ENCODE measurements at regions not wholly inside any gene's neighbourhood (a gene's known extent, or its start where the extent isn't known, plus 50 kb on each side); places are given as distances from the start of the nearest gene placed in this dataset.

- Histone ChIP-seq H3K4me3 (no peak overlapping the region), H3K27me3 (no peaks in the 10 kb centered on the region), H3K4me1 (no peaks in the 10 kb centered on the region), H3K36me3 (no peaks in the 10 kb centered on the region), H3K9me3 (no peaks in the 10 kb centered on the region), H3K27ac (no peak overlapping the region)
- DNase-seq = no peak
- intact Hi-C loops (cut with DNase I) = no loop called here
- TF ChIP-seq CTCF (IDR thresholded peaks at IDR 0.05) = no peak
- no peak for TF ChIP-seq POLR2A (IDR thresholded peaks at IDR 0.05)
These were observed 540.7 kb downstream of the METTL4 start for GRCh38 chr18:2030647-2031046.

- H3K4me1 ChIP-seq = no peaks in the 10 kb centered on the region
- H3K4me3 ChIP-seq = no peak overlapping the region
- H3K27me3 ChIP-seq = no peaks in the 10 kb centered on the region
- H3K27ac ChIP-seq = no peak overlapping the region
- no peak for DNase-seq
- no peaks in the 10 kb centered on the region for H3K36me3 ChIP-seq
- intact Hi-C loops (cut with DNase I) = no loop called here
- TF ChIP-seq POLR2A (IDR thresholded peaks at IDR 0.05) = no peak
- no peak for TF ChIP-seq CTCF (IDR thresholded peaks at IDR 0.05)
- no peaks in the 10 kb centered on the region for H3K9me3 ChIP-seq
These were observed 539.3 kb downstream of the METTL4 start for GRCh38 chr18:2032036-2032435.

GRCh38 chr18:2035056-2035455, 536.2 kb downstream of the METTL4 start:
- no peak overlapping the region for H3K27ac ChIP-seq
- H3K4me1 ChIP-seq = no peaks in the 10 kb centered on the region
- DNase-seq = no peak
- H3K4me3 ChIP-seq = no peak overlapping the region
- no peak for TF ChIP-seq POLR2A (IDR thresholded peaks at IDR 0.05)
- no peak for TF ChIP-seq CTCF (IDR thresholded peaks at IDR 0.05)
- H3K27me3 ChIP-seq = no peaks in the 10 kb centered on the region
- WGBS, 2 donors = 84 to 86% methylated on average over 7 of the region's 7 CpGs
- H3K36me3 ChIP-seq = no peaks in the 10 kb centered on the region
- intact Hi-C loops (cut with DNase I) = no loop called here
- H3K9me3 ChIP-seq = no peaks in the 10 kb centered on the region

DNA sequence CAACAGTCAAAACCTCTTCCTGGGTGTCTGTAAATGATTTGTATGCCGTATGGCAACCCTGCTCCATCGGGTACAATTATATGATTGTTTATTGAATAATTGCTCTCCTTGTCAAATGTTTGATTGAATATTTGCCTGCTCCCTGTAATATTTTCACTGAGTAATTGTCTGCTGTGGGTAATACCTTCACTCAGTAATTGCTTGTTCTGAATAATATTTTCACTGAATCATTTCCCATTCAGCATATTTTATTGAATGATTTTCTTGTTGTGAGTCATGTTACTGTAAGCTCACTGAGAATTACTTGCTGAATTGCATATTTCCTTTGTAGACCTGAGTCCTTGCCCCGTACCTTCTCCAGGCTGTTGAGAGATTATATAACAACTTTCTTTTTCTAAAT, 535.2 kb downstream of the METTL4 start:
- H3K27me3 ChIP-seq = no peaks in the 10 kb centered on the region
- no peak overlapping the region for H3K4me3 ChIP-seq
- DNase-seq = no peak
- H3K4me1 ChIP-seq = no peaks in the 10 kb centered on the region
- no peaks in the 10 kb centered on the region for H3K36me3 ChIP-seq
- intact Hi-C loops (cut with DNase I) = no loop called here
- WGBS, 2 donors = 12 to 20% methylated on average over 3 of the region's 3 CpGs
- TF ChIP-seq CTCF (IDR thresholded peaks at IDR 0.05) = no peak
- no peak for TF ChIP-seq POLR2A (IDR thresholded peaks at IDR 0.05)
- H3K27ac ChIP-seq = no peak overlapping the region
- no peaks in the 10 kb centered on the region for H3K9me3 ChIP-seq

DNA sequence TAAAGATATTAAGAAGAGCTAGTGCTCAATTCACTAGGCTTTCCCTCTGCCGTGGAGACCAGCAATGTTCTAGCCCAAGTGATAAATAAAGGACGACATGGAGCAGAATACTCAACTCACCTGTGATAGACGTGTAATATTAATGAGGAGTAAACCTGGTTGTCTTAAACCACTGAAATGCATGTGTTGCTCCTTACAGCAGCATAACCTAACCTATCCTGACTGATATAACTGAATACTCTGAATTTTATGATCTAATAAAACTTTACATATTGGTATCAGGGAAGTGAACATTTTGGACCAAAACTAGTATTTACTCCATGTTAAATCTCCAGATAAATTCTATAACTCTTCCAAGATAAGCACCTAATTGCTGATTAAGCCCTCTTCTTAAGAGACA, 531.0 kb downstream of the METTL4 start:
- Histone ChIP-seq H3K36me3 (no peaks in the 10 kb centered on the region), H3K4me1 (no peaks in the 10 kb centered on the region), H3K27me3 (no peaks in the 10 kb centered on the region), H3K4me3 (no peak overlapping the region), H3K27ac (no peak overlapping the region), H3K9me3 (no peaks in the 10 kb centered on the region)
- TF ChIP-seq POLR2A (IDR thresholded peaks at IDR 0.05) (no peak), CTCF (IDR thresholded peaks at IDR 0.05) (no peak)
- intact Hi-C loops (cut with DNase I) = no loop called here
- no peak for DNase-seq
- 81 to 87% methylated on average over 3 of the region's 3 CpGs for WGBS, 2 donors

Data from esophagus squamous epithelium (tissue), 5 donors.